Lower leg skin (tissue), 4 donors: ENCODE measurements at regions not wholly inside any gene's neighbourhood (a gene's known extent, or its start where the extent isn't known, plus 50 kb on each side); places are given as distances from the start of the nearest gene placed in this dataset.

Experiments used
- DNase-seq, 2 donors: peaks; one replicate each; pipeline ENCODE4 v3.0.0-alpha.2; 2019; ENCODE audit warnings: low spot score in 2 of 2
- H3K4me3 ChIP-seq: fragments of 200-600 bp; sonication (generic); 2 replicates; pipeline ENCODE4 v1.5.1; 2017; ENCODE audit warnings: mild to moderate bottlenecking, low read depth; ENCODE audit not compliant: poor library complexity, severe bottlenecking
- POLR2A ChIP-seq, 2 donors: fragments of 450-650 bp; IDR thresholded peaks; one replicate each; pipeline ENCODE4 v1.6.1; 2016 to 2017; ENCODE audit warnings: antibody characterized with exemption in 2 of 2, mild to moderate bottlenecking in 1 of 2, moderate library complexity in 1 of 2
- WGBS, 2 donors: methylation state at CpG; one replicate each; pipeline ENCODE4 v1.1.5; 2018; 5-methylcytosine and 5-hydroxymethylcytosine counted together
- intact Hi-C: fragments of 100-400 bp; cut with DNase I; formaldehyde crosslinking; loops from one replicate; pipeline ENCODE4 v1.15.0; 2023; ENCODE audit warnings: low total_unique reads
- TF ChIP-seq, protein P1 (sequence below), 3 donors: fragments of 450-650 bp; IDR thresholded peaks; one replicate each; pipeline ENCODE4 v1.5.1; 2016; ENCODE audit warnings: antibody characterized with exemption in 3 of 3, mild to moderate bottlenecking in 3 of 3, moderate library complexity in 2 of 3

DNA sequence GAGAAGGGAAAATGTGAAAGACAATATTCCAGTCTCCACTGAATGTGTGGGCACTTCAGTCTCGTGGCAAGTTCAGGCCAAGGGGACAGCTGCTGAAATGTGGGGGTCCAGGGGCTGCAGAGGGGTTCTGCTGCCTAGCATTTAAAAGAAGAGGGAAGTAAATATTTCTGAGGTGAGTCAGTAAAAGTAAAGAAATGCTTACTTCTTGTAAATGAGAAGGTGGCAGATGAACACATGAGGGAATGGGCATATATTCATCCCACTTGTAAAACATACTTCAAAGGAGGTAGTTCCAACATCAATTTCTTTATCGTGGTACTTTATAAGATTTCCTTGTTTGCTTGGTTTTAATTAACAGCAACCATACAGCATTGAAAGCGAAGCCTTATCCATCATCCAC lies 63.1 kb upstream of the HIVEP3 start:
- no peak for DNase-seq
- intact Hi-C loops = no loop called here
- TF ChIP-seq POLR2A (IDR thresholded peaks at IDR 0.05) = no peak
- TF ChIP-seq, protein P1, sequence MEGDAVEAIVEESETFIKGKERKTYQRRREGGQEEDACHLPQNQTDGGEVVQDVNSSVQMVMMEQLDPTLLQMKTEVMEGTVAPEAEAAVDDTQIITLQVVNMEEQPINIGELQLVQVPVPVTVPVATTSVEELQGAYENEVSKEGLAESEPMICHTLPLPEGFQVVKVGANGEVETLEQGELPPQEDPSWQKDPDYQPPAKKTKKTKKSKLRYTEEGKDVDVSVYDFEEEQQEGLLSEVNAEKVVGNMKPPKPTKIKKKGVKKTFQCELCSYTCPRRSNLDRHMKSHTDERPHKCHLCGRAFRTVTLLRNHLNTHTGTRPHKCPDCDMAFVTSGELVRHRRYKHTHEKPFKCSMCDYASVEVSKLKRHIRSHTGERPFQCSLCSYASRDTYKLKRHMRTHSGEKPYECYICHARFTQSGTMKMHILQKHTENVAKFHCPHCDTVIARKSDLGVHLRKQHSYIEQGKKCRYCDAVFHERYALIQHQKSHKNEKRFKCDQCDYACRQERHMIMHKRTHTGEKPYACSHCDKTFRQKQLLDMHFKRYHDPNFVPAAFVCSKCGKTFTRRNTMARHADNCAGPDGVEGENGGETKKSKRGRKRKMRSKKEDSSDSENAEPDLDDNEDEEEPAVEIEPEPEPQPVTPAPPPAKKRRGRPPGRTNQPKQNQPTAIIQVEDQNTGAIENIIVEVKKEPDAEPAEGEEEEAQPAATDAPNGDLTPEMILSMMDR (IDR thresholded peaks at IDR 0.05) = no peak
- H3K4me3 ChIP-seq = no peak overlapping the region
- WGBS, 2 donors = 86 to 88% methylated on average over 3 of the region's 3 CpGs

DNA sequence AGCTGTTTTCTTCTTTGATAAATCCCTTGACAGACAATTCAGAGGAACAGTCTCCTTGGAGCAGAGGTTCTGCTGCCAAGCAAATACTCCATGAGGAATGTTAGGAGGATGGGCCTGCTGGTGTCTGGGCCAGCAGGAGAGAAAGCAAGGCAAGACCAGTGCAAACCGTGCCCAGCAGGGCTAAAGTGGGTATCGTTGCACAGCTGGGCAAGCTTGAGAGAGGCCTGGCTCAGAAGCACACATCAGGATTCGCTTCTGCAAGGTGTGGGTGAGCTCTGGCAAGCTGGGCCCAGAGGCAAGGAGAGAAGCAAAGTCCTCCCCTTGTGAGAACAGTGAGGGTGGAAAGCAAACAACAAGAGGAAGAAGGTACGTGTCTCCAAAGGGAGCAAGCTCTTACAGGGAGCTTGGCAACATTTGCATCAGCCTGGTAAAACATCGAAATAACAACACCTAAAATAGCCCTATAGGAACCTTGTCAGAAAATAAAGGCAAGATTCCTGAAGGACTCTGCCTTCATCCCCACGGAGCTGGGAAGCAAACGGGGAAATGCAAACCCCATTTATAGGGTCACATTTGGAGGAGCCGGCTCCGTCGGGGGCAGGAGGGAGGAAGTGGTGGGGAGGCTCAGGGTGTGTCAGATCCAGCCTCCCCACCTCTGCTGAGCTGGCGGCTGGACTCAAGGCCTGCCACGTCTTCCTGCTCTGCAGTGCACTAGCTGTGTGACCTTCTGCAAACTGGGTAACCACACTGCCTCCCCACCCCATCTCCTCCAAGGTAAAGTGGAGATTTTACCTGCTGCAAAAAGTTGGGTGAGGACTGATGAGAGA lies 62.3 kb upstream of the HIVEP3 start:
- 63 to 69% methylated on average over 12 of the region's 12 CpGs for WGBS, 2 donors
- TF ChIP-seq, protein P1 (IDR thresholded peaks at IDR 0.05) = no peak
- TF ChIP-seq POLR2A (IDR thresholded peaks at IDR 0.05) = no peak
- DNase-seq = peak in 1 of 2 donors; percentile 64
- no peak overlapping the region for H3K4me3 ChIP-seq
- intact Hi-C loops = no loop called here

DNA sequence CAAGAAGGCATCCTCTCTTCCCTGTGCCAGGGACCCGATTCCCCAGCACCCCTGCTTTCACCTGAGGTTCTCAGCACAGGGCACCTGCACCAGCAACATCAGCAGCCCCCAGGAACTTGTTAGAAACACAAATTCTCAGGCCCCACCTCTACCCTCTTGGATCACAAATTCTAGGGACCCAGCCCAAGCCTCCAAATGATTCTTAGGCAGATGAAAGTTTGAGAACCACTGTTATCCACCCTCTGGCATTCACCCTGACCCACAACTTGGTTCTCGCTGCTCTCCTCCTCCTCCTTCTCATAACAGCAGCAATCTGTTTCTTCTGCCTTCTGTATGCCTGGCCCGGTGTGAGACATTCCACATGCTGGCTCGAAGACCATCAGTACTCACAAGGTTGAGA lies 60.3 kb upstream of the HIVEP3 start:
- WGBS, 2 donors = 82 to 88% methylated on average over 4 of the region's 4 CpGs
- H3K4me3 ChIP-seq = no peak overlapping the region
- intact Hi-C loops = no loop called here
- peak in 1 of 2 donors; percentile 29 for DNase-seq
- TF ChIP-seq, protein P1 (IDR thresholded peaks at IDR 0.05) = no peak

DNA sequence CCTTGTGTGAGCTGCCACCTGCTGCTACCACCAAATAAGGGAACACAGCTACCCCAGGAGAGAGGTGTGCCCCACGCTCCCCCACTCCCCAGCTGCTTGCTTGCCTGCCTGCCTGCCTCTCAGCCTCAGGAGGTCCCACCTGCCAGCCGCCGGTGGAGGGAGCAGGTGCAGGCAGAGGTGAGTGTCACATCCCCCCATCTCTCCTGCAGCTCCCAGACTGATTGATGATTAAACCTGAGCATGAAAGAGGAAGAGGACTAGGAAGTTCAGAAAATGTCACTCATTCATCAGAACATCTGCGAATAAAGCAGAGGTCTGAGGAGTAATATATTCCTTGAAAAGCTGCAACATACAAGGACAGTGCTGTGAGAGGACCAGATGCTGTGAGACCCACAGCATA lies 58.6 kb upstream of the HIVEP3 start:
- peak in 1 of 2 donors; percentile 54 for DNase-seq
- H3K4me3 ChIP-seq = no peak overlapping the region
- no peak for TF ChIP-seq POLR2A (IDR thresholded peaks at IDR 0.05)
- TF ChIP-seq, protein P1 (IDR thresholded peaks at IDR 0.05) = no peak
- intact Hi-C loops = no loop called here
- 85 to 94% methylated on average over 4 of the region's 4 CpGs for WGBS, 2 donors

DNA sequence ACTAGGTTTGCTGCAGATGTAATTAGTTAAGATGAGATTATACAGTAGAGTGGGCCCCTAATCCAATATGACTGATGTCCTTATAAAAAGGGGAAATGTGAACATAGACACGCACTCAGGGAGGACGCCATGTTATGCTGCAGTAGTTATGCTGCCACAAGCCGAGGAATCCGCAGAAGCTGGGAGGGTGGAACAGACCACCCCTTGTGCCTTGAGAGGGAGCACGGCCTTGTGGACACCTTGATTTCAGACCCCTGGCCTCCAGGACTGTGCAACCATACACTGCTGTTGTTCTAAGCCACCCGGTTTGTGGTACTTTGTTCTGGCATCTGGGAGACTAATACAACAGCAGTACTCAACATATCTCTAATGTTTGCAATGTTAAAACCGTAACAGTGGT lies 57.9 kb upstream of the HIVEP3 start:
- no peak overlapping the region for H3K4me3 ChIP-seq
- no peak for TF ChIP-seq POLR2A (IDR thresholded peaks at IDR 0.05)
- TF ChIP-seq, protein P1 (IDR thresholded peaks at IDR 0.05) = no peak
- WGBS, 2 donors = 92% methylated on average over 7 of the region's 7 CpGs
- DNase-seq = peak in 1 of 2 donors; percentile 64
- intact Hi-C loops = no loop called here
